ENCODE measurements at regions not wholly inside any gene's neighbourhood (a gene's known extent, or its start where the extent isn't known, plus 50 kb on each side); places are given as distances from the start of the nearest gene placed in this dataset.

DNA sequence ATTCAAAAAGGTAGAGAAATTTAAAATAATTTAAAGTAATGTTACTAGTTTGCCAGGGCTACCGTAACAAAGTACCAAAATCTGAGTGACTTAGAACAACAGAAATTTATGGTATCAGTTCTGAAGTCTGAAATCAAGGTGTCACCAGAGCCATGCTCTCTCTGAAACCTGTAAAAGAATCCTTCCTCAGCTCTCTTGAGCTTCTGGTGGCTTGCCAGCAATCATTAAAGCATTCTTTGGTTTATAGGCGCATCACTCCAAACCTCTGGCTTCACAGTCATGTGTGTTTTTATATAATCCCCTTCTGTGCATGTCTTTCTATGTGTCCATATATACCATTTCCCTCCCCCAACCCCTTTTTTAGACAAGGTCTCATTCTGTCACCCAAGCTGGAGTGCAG is 220.3 kb downstream of the COX7C start:
- H3K36me3 ChIP-seq (ENCODE audit: insufficient read depth, low read length), result no peaks in the 10 kb centered on the region
- H3K9me3 ChIP-seq (replicated peaks; ENCODE audit: low read length), result no peaks in the 10 kb centered on the region
- H3K27me3 ChIP-seq (ENCODE audit: control insufficient read depth, insufficient read depth, low read length), result no peaks in the 10 kb centered on the region
- H3K4me3 ChIP-seq (ENCODE audit: low read length), result no peak overlapping the region
- no peaks in the 10 kb centered on the region for H3K4me1 ChIP-seq (ENCODE audit: control insufficient read depth, insufficient read depth, low read length)
- H3K9ac ChIP-seq (ENCODE audit: low read depth, low read length), result no peak overlapping the region
- no peak overlapping the region for H3K4me2 ChIP-seq (ENCODE audit: low read length)

GRCh38 chr5:86841000-86841644 is 223.4 kb downstream of the COX7C start:
- Histone ChIP-seq H3K4me3 (ENCODE audit: low read length) (no peak overlapping the region), H3K36me3 (ENCODE audit: insufficient read depth, low read length) (no peaks in the 10 kb centered on the region), H3K4me1 (ENCODE audit: control insufficient read depth, insufficient read depth, low read length) (no peaks in the 10 kb centered on the region), H3K9ac (ENCODE audit: low read depth, low read length) (no peak overlapping the region), H3K9me3 (replicated peaks; ENCODE audit: low read length) (no peaks in the 10 kb centered on the region), H3K4me2 (ENCODE audit: low read length) (no peak overlapping the region), H3K27me3 (ENCODE audit: control insufficient read depth, insufficient read depth, low read length) (no peaks in the 10 kb centered on the region)

DNA sequence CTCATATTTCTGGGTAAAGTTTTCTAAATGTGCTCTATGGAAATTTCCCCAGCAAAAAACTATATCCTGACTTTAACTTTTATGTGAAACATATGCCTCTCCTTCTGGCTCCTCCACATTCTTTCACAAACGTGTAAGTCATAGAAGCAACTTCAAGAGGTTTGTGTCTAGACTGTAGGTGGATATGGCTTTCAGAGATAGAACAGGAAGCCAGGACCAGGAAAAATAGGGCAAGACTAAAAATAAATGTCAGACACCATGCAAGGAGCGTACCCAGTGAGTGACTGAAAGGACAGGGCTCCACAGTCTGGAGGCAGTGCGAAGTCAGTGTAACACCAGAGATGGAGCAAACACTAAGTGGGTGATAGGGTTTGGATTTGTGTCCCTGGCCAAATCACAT is 240.7 kb downstream of the COX7C start:
- H3K36me3 ChIP-seq (ENCODE audit: insufficient read depth, low read length), result no peaks in the 10 kb centered on the region

GRCh38 chr5:86861512-86861911 is 243.8 kb downstream of the COX7C start:
- no peak overlapping the region for H3K4me3 ChIP-seq (ENCODE audit: low read length)
- no peak overlapping the region for H3K9ac ChIP-seq (ENCODE audit: low read depth, low read length)
- no peak overlapping the region for H3K4me2 ChIP-seq (ENCODE audit: low read length)
- no peaks in the 10 kb centered on the region for H3K9me3 ChIP-seq (replicated peaks; ENCODE audit: low read length)
- H3K27me3 ChIP-seq (ENCODE audit: control insufficient read depth, insufficient read depth, low read length), result peaks cover 3% of the 10 kb centered on the region
- no peaks in the 10 kb centered on the region for H3K36me3 ChIP-seq (ENCODE audit: insufficient read depth, low read length)
- H3K4me1 ChIP-seq (ENCODE audit: control insufficient read depth, insufficient read depth, low read length), result no peaks in the 10 kb centered on the region

More for the DNA sequence above, 240.7 kb downstream of the COX7C start:
- H3K9ac ChIP-seq (ENCODE audit: low read depth, low read length), result no peak overlapping the region
- peaks cover 7% of the 10 kb centered on the region for H3K27me3 ChIP-seq (ENCODE audit: control insufficient read depth, insufficient read depth, low read length)
- no peaks in the 10 kb centered on the region for H3K9me3 ChIP-seq (replicated peaks; ENCODE audit: low read length)
- H3K4me1 ChIP-seq (ENCODE audit: control insufficient read depth, insufficient read depth, low read length), result no peaks in the 10 kb centered on the region
- H3K4me2 ChIP-seq (ENCODE audit: low read length), result no peak overlapping the region
- H3K4me3 ChIP-seq (ENCODE audit: low read length), result no peak overlapping the region

- H3K4me1 ChIP-seq (ENCODE audit: control insufficient read depth, insufficient read depth, low read length), result no peaks in the 10 kb centered on the region
- H3K9me3 ChIP-seq (replicated peaks; ENCODE audit: low read length), result no peaks in the 10 kb centered on the region
- H3K9ac ChIP-seq (ENCODE audit: low read depth, low read length), result no peak overlapping the region
- H3K27me3 ChIP-seq (ENCODE audit: control insufficient read depth, insufficient read depth, low read length), result peaks cover 3% of the 10 kb centered on the region
- no peak overlapping the region for H3K4me2 ChIP-seq (ENCODE audit: low read length)
- H3K36me3 ChIP-seq (ENCODE audit: insufficient read depth, low read length), result no peaks in the 10 kb centered on the region
- no peak overlapping the region for H3K4me3 ChIP-seq (ENCODE audit: low read length)
Observed at GRCh38 chr5:86862093-86862492, 244.4 kb downstream of the COX7C start.

GRCh38 chr5:86864051-86864450 is 246.3 kb downstream of the COX7C start:
- H3K4me2 ChIP-seq (ENCODE audit: low read length), result no peak overlapping the region
- H3K9ac ChIP-seq (ENCODE audit: low read depth, low read length), result no peak overlapping the region
- H3K4me3 ChIP-seq (ENCODE audit: low read length), result no peak overlapping the region
- peaks cover 7% of the 10 kb centered on the region for H3K27me3 ChIP-seq (ENCODE audit: control insufficient read depth, insufficient read depth, low read length)
- H3K9me3 ChIP-seq (replicated peaks; ENCODE audit: low read length), result no peaks in the 10 kb centered on the region
- no peaks in the 10 kb centered on the region for H3K4me1 ChIP-seq (ENCODE audit: control insufficient read depth, insufficient read depth, low read length)
- no peaks in the 10 kb centered on the region for H3K36me3 ChIP-seq (ENCODE audit: insufficient read depth, low read length)

DNA sequence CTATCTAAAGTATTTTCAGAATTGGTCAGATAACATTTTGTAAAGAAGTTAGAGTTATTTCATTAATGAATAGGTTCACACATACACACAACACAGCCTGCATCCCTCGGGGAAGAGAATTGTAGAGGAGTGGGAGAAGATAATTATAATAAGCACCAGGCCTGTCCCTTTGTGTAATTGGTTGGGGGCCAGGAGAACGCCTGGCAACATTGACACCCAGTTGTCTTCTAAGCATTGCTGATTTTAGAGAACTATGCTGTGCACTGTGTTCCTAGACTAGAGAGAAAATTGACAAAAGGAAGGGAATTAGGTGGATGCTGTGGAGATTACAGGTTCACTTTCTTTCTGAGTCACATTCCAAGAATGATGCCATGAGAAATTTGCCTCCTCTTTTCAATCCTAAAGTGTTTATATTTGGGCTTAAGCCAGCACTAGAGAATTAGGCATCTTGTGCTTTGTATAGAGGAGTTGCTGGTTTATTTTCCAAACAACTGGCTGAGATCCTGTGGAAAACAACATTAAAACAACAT is 247.6 kb downstream of the COX7C start:
- Histone ChIP-seq H3K4me3 (ENCODE audit: low read length) (no peak overlapping the region), H3K4me1 (ENCODE audit: control insufficient read depth, insufficient read depth, low read length) (no peaks in the 10 kb centered on the region), H3K27me3 (ENCODE audit: control insufficient read depth, insufficient read depth, low read length) (peaks cover 4% of the 10 kb centered on the region), H3K9me3 (replicated peaks; ENCODE audit: low read length) (no peaks in the 10 kb centered on the region), H3K36me3 (ENCODE audit: insufficient read depth, low read length) (no peaks in the 10 kb centered on the region), H3K9ac (ENCODE audit: low read depth, low read length) (no peak overlapping the region), H3K4me2 (ENCODE audit: low read length) (no peak overlapping the region)

DNA sequence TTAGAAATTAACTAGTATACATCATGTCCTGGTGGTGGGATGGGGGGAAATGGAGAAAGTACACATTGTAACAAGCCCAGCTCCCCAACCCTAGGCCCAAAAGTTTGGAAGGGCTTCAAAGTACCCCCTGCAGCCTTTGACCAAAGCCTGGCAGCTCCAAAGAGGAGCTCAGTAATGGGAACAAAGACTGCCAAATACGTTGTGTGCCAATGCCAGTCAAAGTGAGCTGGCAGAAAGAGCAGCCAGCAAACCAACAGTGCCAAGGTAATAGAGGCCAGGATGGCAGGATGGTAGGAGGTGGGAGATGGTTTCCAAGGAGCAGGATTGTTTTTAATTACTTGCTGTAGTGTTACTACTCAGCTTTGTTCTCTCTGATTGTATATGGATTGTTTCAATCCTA is 248.3 kb downstream of the COX7C start:
- H3K4me1 ChIP-seq (ENCODE audit: control insufficient read depth, insufficient read depth, low read length), result no peaks in the 10 kb centered on the region
- H3K9ac ChIP-seq (ENCODE audit: low read depth, low read length), result no peak overlapping the region
- H3K36me3 ChIP-seq (ENCODE audit: insufficient read depth, low read length), result no peaks in the 10 kb centered on the region

GRCh38 chr5:86869268-86869667 is 251.5 kb downstream of the COX7C start:
- H3K27me3 ChIP-seq (ENCODE audit: control insufficient read depth, insufficient read depth, low read length), result peaks cover 6% of the 10 kb centered on the region
- H3K9me3 ChIP-seq (replicated peaks; ENCODE audit: low read length), result no peaks in the 10 kb centered on the region
- no peak overlapping the region for H3K9ac ChIP-seq (ENCODE audit: low read depth, low read length)
- H3K36me3 ChIP-seq (ENCODE audit: insufficient read depth, low read length), result no peaks in the 10 kb centered on the region
- H3K4me3 ChIP-seq (ENCODE audit: low read length), result no peak overlapping the region
- H3K4me1 ChIP-seq (ENCODE audit: control insufficient read depth, insufficient read depth, low read length), result no peaks in the 10 kb centered on the region
- no peak overlapping the region for H3K4me2 ChIP-seq (ENCODE audit: low read length)

More for the DNA sequence above, 248.3 kb downstream of the COX7C start:
- Histone ChIP-seq H3K27me3 (ENCODE audit: control insufficient read depth, insufficient read depth, low read length) (peaks cover 4% of the 10 kb centered on the region), H3K4me2 (ENCODE audit: low read length) (no peak overlapping the region), H3K4me3 (ENCODE audit: low read length) (no peak overlapping the region), H3K9me3 (replicated peaks; ENCODE audit: low read length) (no peaks in the 10 kb centered on the region)

GRCh38 chr5:86875539-86875938 is 257.8 kb downstream of the COX7C start:
- Histone ChIP-seq H3K36me3 (ENCODE audit: insufficient read depth, low read length) (no peaks in the 10 kb centered on the region), H3K27me3 (ENCODE audit: control insufficient read depth, insufficient read depth, low read length) (peaks cover 4% of the 10 kb centered on the region), H3K9ac (ENCODE audit: low read depth, low read length) (no peak overlapping the region), H3K4me2 (ENCODE audit: low read length) (no peak overlapping the region), H3K4me1 (ENCODE audit: control insufficient read depth, insufficient read depth, low read length) (no peaks in the 10 kb centered on the region), H3K4me3 (ENCODE audit: low read length) (no peak overlapping the region), H3K9me3 (replicated peaks; ENCODE audit: low read length) (no peaks in the 10 kb centered on the region)

GRCh38 chr5:86878250-86878649 is 260.5 kb downstream of the COX7C start:
- no peak overlapping the region for H3K4me2 ChIP-seq (ENCODE audit: low read length)
- H3K4me3 ChIP-seq (ENCODE audit: low read length), result no peak overlapping the region
- no peaks in the 10 kb centered on the region for H3K36me3 ChIP-seq (ENCODE audit: insufficient read depth, low read length)
- H3K9ac ChIP-seq (ENCODE audit: low read depth, low read length), result no peak overlapping the region
- peaks cover 4% of the 10 kb centered on the region for H3K27me3 ChIP-seq (ENCODE audit: control insufficient read depth, insufficient read depth, low read length)
- H3K4me1 ChIP-seq (ENCODE audit: control insufficient read depth, insufficient read depth, low read length), result no peaks in the 10 kb centered on the region
- H3K9me3 ChIP-seq (replicated peaks; ENCODE audit: low read length), result no peaks in the 10 kb centered on the region

- Histone ChIP-seq H3K4me3 (ENCODE audit: low read length) (no peak overlapping the region), H3K36me3 (ENCODE audit: insufficient read depth, low read length) (no peaks in the 10 kb centered on the region), H3K9me3 (replicated peaks; ENCODE audit: low read length) (no peaks in the 10 kb centered on the region), H3K27me3 (ENCODE audit: control insufficient read depth, insufficient read depth, low read length) (peaks cover 4% of the 10 kb centered on the region), H3K9ac (ENCODE audit: low read depth, low read length) (no peak overlapping the region), H3K4me2 (ENCODE audit: low read length) (no peak overlapping the region), H3K4me1 (ENCODE audit: control insufficient read depth, insufficient read depth, low read length) (no peaks in the 10 kb centered on the region)
Observed at GRCh38 chr5:86879086-86879485, 261.3 kb downstream of the COX7C start.

Data from skeletal muscle satellite cell (primary cell).